HL-60 (cell line): ENCODE measurements at regions not wholly inside any gene's neighbourhood (a gene's known extent, or its start where the extent isn't known, plus 50 kb on each side); places are given as distances from the start of the nearest gene placed in this dataset.

Experiments
- DNase-seq, 2 experiments: peaks; one replicate each; pipeline ENCODE4 v3.0.0-alpha.2; 2010 to 2020; ENCODE audit warnings: low read depth in 1 of 2, low spot score in 1 of 2
- H3K27ac ChIP-seq: fragments of 250-450 bp; sonication (Bioruptor Pico); replicated peaks from 2 replicates; pipeline ENCODE4 v1.5.1; 2020; ENCODE audit warnings: mild to moderate bottlenecking, moderate library complexity
- H3K27me3 ChIP-seq: fragments of 250-450 bp; sonication (Bioruptor Pico); 2 replicates; pipeline ENCODE4 v1.5.1; 2021; ENCODE audit warnings: mild to moderate bottlenecking, moderate library complexity; ENCODE audit not compliant: insufficient read depth, poor library complexity, severe bottlenecking
- H3K4me3 ChIP-seq: replicated peaks from 2 replicates; pipeline ENCODE4 v1.5.1; 2011; ENCODE audit warnings: mild to moderate bottlenecking, control low read depth, low read length; ENCODE audit not compliant: insufficient read depth
- GABPA ChIP-seq: IDR thresholded peaks from 2 replicates; pipeline ENCODE4 v1.6.1; 2012; ENCODE audit warnings: low read depth
- POLR2AphosphoS5 ChIP-seq: IDR thresholded peaks from 2 replicates; pipeline ENCODE4 v1.6.1; 2012; ENCODE audit warnings: low read depth
- SPI1 ChIP-seq: IDR thresholded peaks from 2 replicates; pipeline ENCODE4 v1.6.1; 2012; ENCODE audit warnings: low read depth, mild to moderate bottlenecking, borderline replicate concordance
- TF ChIP-seq, protein P1 (sequence below): IDR thresholded peaks from 2 replicates; pipeline ENCODE4 v1.6.1; 2012; ENCODE audit warnings: low read depth; ENCODE audit not compliant: insufficient replicate concordance
- TF ChIP-seq, protein P2 (sequence below): IDR thresholded peaks from one replicate; pipeline ENCODE4 v1.5.1; 2011; ENCODE audit warnings: low read length, control low read depth, inconsistent platforms; ENCODE audit not compliant: insufficient read depth

DNA sequence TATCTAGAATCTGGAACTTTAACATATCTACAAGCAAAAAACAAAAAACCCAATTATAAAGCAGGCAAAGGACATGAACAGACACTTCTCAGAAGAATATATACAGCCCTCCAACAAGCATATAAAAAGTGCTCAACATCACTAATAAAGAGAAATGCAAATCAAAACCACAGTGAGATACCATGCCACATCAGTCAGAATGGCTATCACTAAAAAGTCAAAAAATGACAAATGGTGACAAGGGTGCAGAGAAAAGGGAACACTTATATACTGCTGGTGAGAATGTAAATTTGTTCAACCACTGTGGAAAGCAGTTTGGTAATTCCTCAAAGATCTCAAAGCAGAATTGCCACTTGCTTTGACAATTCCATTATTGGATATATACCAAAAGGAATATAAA lies 215.0 kb upstream of the EYS start:
- Histone ChIP-seq H3K27ac (no peak overlapping the region), H3K27me3 (no peaks in the 10 kb centered on the region), H3K4me3 (no peak overlapping the region)
- no peak for DNase-seq
- TF ChIP-seq, protein P1, sequence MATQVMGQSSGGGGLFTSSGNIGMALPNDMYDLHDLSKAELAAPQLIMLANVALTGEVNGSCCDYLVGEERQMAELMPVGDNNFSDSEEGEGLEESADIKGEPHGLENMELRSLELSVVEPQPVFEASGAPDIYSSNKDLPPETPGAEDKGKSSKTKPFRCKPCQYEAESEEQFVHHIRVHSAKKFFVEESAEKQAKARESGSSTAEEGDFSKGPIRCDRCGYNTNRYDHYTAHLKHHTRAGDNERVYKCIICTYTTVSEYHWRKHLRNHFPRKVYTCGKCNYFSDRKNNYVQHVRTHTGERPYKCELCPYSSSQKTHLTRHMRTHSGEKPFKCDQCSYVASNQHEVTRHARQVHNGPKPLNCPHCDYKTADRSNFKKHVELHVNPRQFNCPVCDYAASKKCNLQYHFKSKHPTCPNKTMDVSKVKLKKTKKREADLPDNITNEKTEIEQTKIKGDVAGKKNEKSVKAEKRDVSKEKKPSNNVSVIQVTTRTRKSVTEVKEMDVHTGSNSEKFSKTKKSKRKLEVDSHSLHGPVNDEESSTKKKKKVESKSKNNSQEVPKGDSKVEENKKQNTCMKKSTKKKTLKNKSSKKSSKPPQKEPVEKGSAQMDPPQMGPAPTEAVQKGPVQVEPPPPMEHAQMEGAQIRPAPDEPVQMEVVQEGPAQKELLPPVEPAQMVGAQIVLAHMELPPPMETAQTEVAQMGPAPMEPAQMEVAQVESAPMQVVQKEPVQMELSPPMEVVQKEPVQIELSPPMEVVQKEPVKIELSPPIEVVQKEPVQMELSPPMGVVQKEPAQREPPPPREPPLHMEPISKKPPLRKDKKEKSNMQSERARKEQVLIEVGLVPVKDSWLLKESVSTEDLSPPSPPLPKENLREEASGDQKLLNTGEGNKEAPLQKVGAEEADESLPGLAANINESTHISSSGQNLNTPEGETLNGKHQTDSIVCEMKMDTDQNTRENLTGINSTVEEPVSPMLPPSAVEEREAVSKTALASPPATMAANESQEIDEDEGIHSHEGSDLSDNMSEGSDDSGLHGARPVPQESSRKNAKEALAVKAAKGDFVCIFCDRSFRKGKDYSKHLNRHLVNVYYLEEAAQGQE, result no peak
- no peak for TF ChIP-seq GABPA
- TF ChIP-seq SPI1, result no peak
- TF ChIP-seq, protein P2, sequence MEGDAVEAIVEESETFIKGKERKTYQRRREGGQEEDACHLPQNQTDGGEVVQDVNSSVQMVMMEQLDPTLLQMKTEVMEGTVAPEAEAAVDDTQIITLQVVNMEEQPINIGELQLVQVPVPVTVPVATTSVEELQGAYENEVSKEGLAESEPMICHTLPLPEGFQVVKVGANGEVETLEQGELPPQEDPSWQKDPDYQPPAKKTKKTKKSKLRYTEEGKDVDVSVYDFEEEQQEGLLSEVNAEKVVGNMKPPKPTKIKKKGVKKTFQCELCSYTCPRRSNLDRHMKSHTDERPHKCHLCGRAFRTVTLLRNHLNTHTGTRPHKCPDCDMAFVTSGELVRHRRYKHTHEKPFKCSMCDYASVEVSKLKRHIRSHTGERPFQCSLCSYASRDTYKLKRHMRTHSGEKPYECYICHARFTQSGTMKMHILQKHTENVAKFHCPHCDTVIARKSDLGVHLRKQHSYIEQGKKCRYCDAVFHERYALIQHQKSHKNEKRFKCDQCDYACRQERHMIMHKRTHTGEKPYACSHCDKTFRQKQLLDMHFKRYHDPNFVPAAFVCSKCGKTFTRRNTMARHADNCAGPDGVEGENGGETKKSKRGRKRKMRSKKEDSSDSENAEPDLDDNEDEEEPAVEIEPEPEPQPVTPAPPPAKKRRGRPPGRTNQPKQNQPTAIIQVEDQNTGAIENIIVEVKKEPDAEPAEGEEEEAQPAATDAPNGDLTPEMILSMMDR, result no peak
- TF ChIP-seq POLR2AphosphoS5, result no peak

DNA sequence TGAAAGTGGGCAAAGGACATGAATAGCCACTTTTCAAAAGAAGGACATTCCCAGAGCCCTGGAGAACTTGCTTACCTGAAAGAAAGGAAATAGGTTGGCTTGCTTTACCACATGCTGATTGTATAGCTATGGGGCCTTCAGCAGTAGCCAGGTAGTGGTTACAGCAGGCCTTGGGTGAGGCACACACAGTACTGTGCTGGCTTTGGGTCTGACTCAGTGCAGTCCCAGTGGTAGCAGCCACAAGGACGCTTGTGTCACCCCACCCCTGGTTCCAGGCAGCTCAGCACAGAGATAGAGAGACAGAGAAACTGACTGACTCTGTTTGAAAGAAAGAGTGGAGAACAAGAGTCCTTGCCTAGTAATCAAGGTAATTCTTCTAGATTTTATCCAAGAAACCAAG lies 201.0 kb upstream of the EYS start:
- no peaks in the 10 kb centered on the region for H3K27me3 ChIP-seq
- TF ChIP-seq POLR2AphosphoS5 (no peak), GABPA (no peak), SPI1 (no peak)
- TF ChIP-seq, protein P2, result no peak
- TF ChIP-seq, protein P1, result no peak
- DNase-seq, result no peak
- no peak overlapping the region for H3K27ac ChIP-seq
- H3K4me3 ChIP-seq, result no peak overlapping the region

DNA sequence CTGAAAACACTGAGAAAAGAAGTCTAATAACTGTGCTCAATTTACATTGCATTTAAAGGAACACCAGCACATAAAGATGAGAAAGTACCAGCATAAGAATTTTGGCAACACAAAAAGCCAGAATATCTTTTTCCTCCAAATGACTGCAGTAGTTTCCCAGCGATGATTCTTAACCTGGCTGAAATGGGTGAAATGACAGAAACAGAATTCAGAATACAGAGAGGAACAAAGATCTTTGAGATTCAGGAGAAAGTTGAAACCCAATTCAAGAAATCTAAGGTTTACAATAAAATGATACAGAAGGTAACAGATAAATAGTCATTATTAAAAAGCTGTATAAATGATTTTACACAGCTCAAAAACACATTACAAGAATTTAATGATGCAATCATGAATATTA lies 197.0 kb upstream of the EYS start:
- Histone ChIP-seq H3K27me3 (no peaks in the 10 kb centered on the region), H3K27ac (no peak overlapping the region), H3K4me3 (no peak overlapping the region)
- DNase-seq, result no peak
- TF ChIP-seq, protein P1, result no peak
- TF ChIP-seq, protein P2, result no peak
- TF ChIP-seq GABPA (no peak), SPI1 (no peak), POLR2AphosphoS5 (no peak)
